Body of pancreas (tissue), 4 donors: ENCODE measurements at regions not wholly inside any gene's neighbourhood (a gene's known extent, or its start where the extent isn't known, plus 50 kb on each side); places are given as distances from the start of the nearest gene placed in this dataset.

Source experiments
- ATAC-seq: fragments of 150-250 bp; one replicate; pipeline ENCODE4 v1.9.1; 2016
- DNase-seq, 4 donors: peaks; one replicate each; pipeline ENCODE4 v3.0.0-alpha.2; 2019
- H3K27ac ChIP-seq, 4 donors: fragments of 200-600 bp; sonication (generic); 1 replicate in 3 of 4; 2 replicates in 1 of 4; pipeline versions ENCODE4 v1.5.1 to v1.6.1; 2016 to 2019; ENCODE audit warnings: mild to moderate bottlenecking in 1 of 4, mixed read lengths in 1 of 4, moderate library complexity in 1 of 4
- H3K27me3 ChIP-seq, 2 donors: fragments of 200-600 bp; sonication (generic); one replicate each; pipeline ENCODE4 v1.6.0; 2016; ENCODE audit warnings: mild to moderate bottlenecking in 1 of 2
- H3K36me3 ChIP-seq, 2 donors: fragments of 200-600 bp; sonication (generic); replicated peaks in 1 of 2; 2 replicates each; pipeline ENCODE4 v1.5.1; 2016; ENCODE audit warnings: low read depth in 2 of 2; ENCODE audit not compliant: insufficient read depth in 1 of 2
- H3K4me1 ChIP-seq: fragments of 200-600 bp; sonication (generic); one replicate; pipeline ENCODE4 v1.6.0; 2016
- H3K4me3 ChIP-seq, 2 donors: fragments of 200-600 bp; sonication (generic); 1 replicate in 1 of 2; 2 replicates in 1 of 2; pipeline ENCODE4 v1.5.1; 2016 to 2019
- H3K9me3 ChIP-seq, 3 donors: fragments of 200-600 bp; sonication (generic); 1 replicate in 2 of 3; 2 replicates in 1 of 3; pipeline ENCODE4 v1.5.1; 2016
- CTCF ChIP-seq, 7 experiments: fragments of 450-650 bp in 4 of 7; fragments of 200-600 bp in 3 of 7; sonication (generic) in 3 of 7; IDR thresholded peaks; one replicate each; pipeline ENCODE4 v1.5.1; 2016 to 2019; ENCODE audit warnings: antibody characterized with exemption in 7 of 7
- POLR2A ChIP-seq, 3 donors: fragments of 450-650 bp; IDR thresholded peaks; one replicate each; pipeline ENCODE4 v1.6.1; 2016; ENCODE audit warnings: antibody characterized with exemption in 3 of 3, mild to moderate bottlenecking in 2 of 3
- WGBS, 2 donors: methylation state at CpG; one replicate each; pipeline ENCODE4 v1.1.5; 2017; 5-methylcytosine and 5-hydroxymethylcytosine counted together
- intact Hi-C: fragments of 100-400 bp; cut with DNase I; formaldehyde crosslinking; loops from one replicate; pipeline ENCODE4 v1.15.1; 2023

- Histone ChIP-seq H3K36me3 (no peaks in the 10 kb centered on the region), H3K27ac (no peak overlapping the region), H3K4me3 (no peak overlapping the region), H3K9me3 (no peaks in the 10 kb centered on the region), H3K27me3 (no peaks in the 10 kb centered on the region), H3K4me1 (no peaks in the 10 kb centered on the region)
- TF ChIP-seq CTCF (IDR thresholded peaks at IDR 0.05) (no peak), POLR2A (IDR thresholded peaks at IDR 0.05) (no peak)
- DNase-seq (no peak), ATAC-seq (peak; percentile 33)
- intact Hi-C loops: no loop called here
- 43 to 47% methylated on average over 9 of the region's 9 CpGs for WGBS, 2 donors
Measured at GRCh38 chr2:118668431-118669424, 178.7 kb downstream of the EN1 start.

GRCh38 chr2:118667964-118668363 is 179.5 kb downstream of the EN1 start:
- no peak for ATAC-seq

GRCh38 chr2:118667348-118667747 is 180.1 kb downstream of the EN1 start:
- ATAC-seq (no peak), DNase-seq (no peak)
- 77 to 81% methylated on average over 2 of the region's 2 CpGs for WGBS, 2 donors
- H3K4me3 ChIP-seq: no peak overlapping the region
- H3K4me1 ChIP-seq: no peaks in the 10 kb centered on the region
- H3K36me3 ChIP-seq: no peaks in the 10 kb centered on the region
- no peaks in the 10 kb centered on the region for H3K9me3 ChIP-seq
- H3K27ac ChIP-seq: no peak overlapping the region
- no peaks in the 10 kb centered on the region for H3K27me3 ChIP-seq
- intact Hi-C loops: no loop called here
- TF ChIP-seq POLR2A (IDR thresholded peaks at IDR 0.05) (no peak), CTCF (IDR thresholded peaks at IDR 0.05) (no peak)

More at GRCh38 chr2:118667964-118668363, 179.5 kb downstream of the EN1 start:
- no peaks in the 10 kb centered on the region for H3K36me3 ChIP-seq
- DNase-seq: no peak
- WGBS, 2 donors: 80% methylated on average over 1 to 6 of the region's 6 CpGs
- H3K27ac ChIP-seq: no peak overlapping the region
- H3K4me1 ChIP-seq: no peaks in the 10 kb centered on the region
- TF ChIP-seq POLR2A (IDR thresholded peaks at IDR 0.05): no peak
- no peak for TF ChIP-seq CTCF (IDR thresholded peaks at IDR 0.05)
- intact Hi-C loops: no loop called here
- H3K27me3 ChIP-seq: no peaks in the 10 kb centered on the region
- H3K4me3 ChIP-seq: no peak overlapping the region
- no peaks in the 10 kb centered on the region for H3K9me3 ChIP-seq

GRCh38 chr2:118665784-118666529 is 181.5 kb downstream of the EN1 start:
- intact Hi-C loops: no loop called here
- no peaks in the 10 kb centered on the region for H3K4me1 ChIP-seq
- 80 to 81% methylated on average over 4 of the region's 4 CpGs for WGBS, 2 donors
- H3K27ac ChIP-seq: no peak overlapping the region
- no peaks in the 10 kb centered on the region for H3K27me3 ChIP-seq
- H3K9me3 ChIP-seq: no peaks in the 10 kb centered on the region
- TF ChIP-seq CTCF (IDR thresholded peaks at IDR 0.05) (no peak), POLR2A (IDR thresholded peaks at IDR 0.05) (no peak)
- no peak for ATAC-seq
- no peak overlapping the region for H3K4me3 ChIP-seq
- DNase-seq: no peak
- H3K36me3 ChIP-seq: no peaks in the 10 kb centered on the region
